ENCODE measurements at regions not wholly inside any gene's neighbourhood (a gene's known extent, or its start where the extent isn't known, plus 50 kb on each side); places are given as distances from the start of the nearest gene placed in this dataset.

DNA sequence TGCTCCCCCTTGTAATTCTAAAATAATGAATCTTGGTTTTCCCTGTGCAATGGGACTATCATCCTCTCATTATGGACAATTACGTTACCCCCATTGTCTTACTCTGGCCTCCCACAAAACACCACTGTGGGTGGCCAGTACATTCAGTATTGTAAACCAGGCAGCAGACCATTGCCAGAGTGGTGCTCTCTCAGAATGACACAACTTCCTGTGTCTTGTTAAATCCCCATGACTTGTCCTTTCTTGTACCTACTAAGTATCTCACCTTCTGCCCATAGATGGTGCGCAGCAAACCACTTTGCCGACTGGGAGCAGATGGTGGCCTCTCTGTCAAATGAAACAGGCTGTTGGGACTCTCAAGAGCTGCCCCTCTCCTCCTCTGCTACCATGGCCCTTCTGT is 287.1 kb upstream of the RAG2 start:
- Histone ChIP-seq H3K4me3 (no peak overlapping the region), H3K36me3 (ENCODE audit: low read depth) (no peaks in the 10 kb centered on the region), H3K9me3 (no peaks in the 10 kb centered on the region), H3K4me1 (ENCODE audit: low read depth) (no peaks in the 10 kb centered on the region)
- no peak for DNase-seq
- TF ChIP-seq, protein P1, sequence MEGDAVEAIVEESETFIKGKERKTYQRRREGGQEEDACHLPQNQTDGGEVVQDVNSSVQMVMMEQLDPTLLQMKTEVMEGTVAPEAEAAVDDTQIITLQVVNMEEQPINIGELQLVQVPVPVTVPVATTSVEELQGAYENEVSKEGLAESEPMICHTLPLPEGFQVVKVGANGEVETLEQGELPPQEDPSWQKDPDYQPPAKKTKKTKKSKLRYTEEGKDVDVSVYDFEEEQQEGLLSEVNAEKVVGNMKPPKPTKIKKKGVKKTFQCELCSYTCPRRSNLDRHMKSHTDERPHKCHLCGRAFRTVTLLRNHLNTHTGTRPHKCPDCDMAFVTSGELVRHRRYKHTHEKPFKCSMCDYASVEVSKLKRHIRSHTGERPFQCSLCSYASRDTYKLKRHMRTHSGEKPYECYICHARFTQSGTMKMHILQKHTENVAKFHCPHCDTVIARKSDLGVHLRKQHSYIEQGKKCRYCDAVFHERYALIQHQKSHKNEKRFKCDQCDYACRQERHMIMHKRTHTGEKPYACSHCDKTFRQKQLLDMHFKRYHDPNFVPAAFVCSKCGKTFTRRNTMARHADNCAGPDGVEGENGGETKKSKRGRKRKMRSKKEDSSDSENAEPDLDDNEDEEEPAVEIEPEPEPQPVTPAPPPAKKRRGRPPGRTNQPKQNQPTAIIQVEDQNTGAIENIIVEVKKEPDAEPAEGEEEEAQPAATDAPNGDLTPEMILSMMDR (IDR thresholded peaks at IDR 0.05): no peak
- ATAC-seq: no peak
- intact Hi-C loops (cut with DNase I, micrococcal nuclease): no loop called here

DNA sequence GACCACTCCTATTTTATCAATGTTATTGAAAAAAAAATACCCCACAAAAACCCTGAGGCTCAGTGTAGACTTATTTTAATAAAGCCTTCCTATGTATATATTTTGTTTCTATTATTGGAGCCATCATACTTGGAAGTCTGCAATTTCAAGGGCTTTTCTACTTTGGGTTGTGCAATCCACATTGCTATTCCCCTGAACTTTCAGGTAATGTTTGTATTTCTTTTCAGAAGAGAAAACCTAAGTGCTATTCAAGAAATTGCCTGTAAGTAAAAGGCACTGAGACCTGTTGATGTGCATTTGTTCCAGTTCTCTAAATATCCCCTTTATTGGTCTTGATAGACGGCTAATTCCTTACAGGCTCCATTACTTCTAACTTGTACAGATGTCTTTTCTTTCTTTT is 280.7 kb upstream of the RAG2 start:
- H3K36me3 ChIP-seq (ENCODE audit: low read depth): no peaks in the 10 kb centered on the region
- no peak for ATAC-seq
- no peak for DNase-seq
- TF ChIP-seq, protein P1 (IDR thresholded peaks at IDR 0.05): no peak
- intact Hi-C loops (cut with DNase I, micrococcal nuclease): no loop called here
- H3K4me3 ChIP-seq: no peak overlapping the region
- no peaks in the 10 kb centered on the region for H3K4me1 ChIP-seq (ENCODE audit: low read depth)
- H3K9me3 ChIP-seq: no peaks in the 10 kb centered on the region

DNA sequence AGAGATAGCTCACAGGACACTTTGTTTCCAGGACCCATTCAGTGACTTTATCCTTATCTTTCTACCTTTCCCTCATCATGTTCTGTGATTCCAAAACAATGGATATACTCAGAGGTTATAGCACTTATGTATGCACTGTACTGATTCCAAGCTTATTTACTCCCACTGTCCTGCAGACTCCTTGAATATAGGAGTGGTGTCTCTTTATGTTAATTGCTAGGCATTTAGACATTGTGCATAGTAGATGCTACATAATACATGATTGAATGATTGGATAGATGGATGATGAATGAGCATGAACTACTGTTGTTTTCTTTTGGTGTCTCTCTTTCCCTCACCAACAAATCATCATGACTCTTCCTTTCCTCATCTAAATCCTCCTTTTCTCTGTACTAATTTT is 279.1 kb upstream of the RAG2 start:
- intact Hi-C loops (cut with DNase I, micrococcal nuclease): no loop called here
- H3K9me3 ChIP-seq: no peaks in the 10 kb centered on the region
- no peak for ATAC-seq
- H3K4me1 ChIP-seq (ENCODE audit: low read depth): no peaks in the 10 kb centered on the region
- H3K36me3 ChIP-seq (ENCODE audit: low read depth): no peaks in the 10 kb centered on the region
- TF ChIP-seq, protein P1 (IDR thresholded peaks at IDR 0.05): no peak
- no peak overlapping the region for H3K4me3 ChIP-seq
- no peak for DNase-seq

DNA sequence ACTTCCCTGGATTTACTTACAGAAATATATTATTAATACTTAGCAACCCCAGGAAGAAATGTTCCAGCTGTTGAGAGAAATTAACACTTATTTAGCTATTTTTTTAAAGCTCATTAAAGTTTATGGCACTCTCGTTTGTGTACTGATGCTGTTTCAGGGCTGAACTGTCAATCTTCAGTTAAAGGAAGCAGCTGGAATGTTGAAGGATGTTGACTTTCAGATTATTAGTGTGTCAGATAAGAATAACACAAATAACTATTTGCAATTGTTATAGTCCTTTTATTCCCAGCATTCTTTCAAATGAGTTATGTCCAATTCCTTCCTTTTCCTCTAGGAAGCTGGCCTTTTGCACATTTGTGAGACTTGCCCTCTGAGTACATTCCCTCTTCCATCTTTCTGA is 278.2 kb upstream of the RAG2 start:
- no peak for DNase-seq
- H3K36me3 ChIP-seq (ENCODE audit: low read depth): no peaks in the 10 kb centered on the region
- no peaks in the 10 kb centered on the region for H3K4me1 ChIP-seq (ENCODE audit: low read depth)
- no peaks in the 10 kb centered on the region for H3K9me3 ChIP-seq
- H3K4me3 ChIP-seq: no peak overlapping the region
- TF ChIP-seq, protein P1 (IDR thresholded peaks at IDR 0.05): no peak
- intact Hi-C loops (cut with DNase I, micrococcal nuclease): no loop called here
- ATAC-seq: no peak

DNA sequence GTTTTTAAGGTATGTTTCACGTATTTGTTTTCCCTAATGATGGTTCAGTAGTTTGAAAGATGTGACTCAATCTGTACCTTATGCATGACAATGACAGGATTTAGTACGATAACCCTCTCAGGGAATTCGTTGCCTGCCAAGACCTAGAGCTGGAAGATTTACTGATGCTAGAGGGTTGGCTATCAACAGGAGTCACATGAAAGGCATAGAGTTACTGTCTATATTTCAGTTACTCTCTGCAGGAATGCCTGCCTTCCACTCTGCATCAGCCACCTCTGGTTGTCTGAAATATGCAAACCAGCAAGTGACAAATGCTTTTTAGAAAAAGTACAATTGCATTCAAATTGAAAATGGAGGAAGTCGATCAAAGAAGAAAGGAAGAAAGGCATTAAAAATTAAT is 276.3 kb upstream of the RAG2 start:
- TF ChIP-seq, protein P1 (IDR thresholded peaks at IDR 0.05): no peak
- intact Hi-C loops (cut with DNase I, micrococcal nuclease): no loop called here
- H3K9me3 ChIP-seq: no peaks in the 10 kb centered on the region
- no peak overlapping the region for H3K4me3 ChIP-seq
- no peak for DNase-seq
- no peak for ATAC-seq
- H3K36me3 ChIP-seq (ENCODE audit: low read depth): no peaks in the 10 kb centered on the region
- H3K4me1 ChIP-seq (ENCODE audit: low read depth): no peaks in the 10 kb centered on the region

DNA sequence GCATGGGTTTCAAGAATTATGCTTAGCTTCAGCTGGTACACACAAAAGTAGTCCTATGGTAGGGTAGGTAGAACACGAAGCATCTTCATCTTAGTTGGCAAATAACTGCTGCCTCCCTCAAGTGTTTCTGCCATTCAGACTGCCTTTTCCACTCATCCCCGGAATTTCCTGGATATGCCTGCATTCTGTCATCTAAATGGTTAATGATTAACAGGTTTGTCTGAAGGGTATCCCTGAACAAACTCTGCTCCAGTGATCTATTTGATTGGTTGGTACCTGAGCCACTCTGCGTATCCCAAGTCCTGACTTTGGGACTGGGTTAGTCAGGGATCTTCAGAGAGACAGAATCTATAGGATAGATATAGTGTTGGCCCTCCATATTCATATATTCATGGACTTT is 272.3 kb upstream of the RAG2 start:
- Histone ChIP-seq H3K9me3 (no peaks in the 10 kb centered on the region), H3K36me3 (ENCODE audit: low read depth) (no peaks in the 10 kb centered on the region), H3K4me3 (no peak overlapping the region), H3K4me1 (ENCODE audit: low read depth) (no peaks in the 10 kb centered on the region)
- DNase-seq (no peak), ATAC-seq (no peak)
- TF ChIP-seq, protein P1 (IDR thresholded peaks at IDR 0.05): no peak
- intact Hi-C loops (cut with DNase I, micrococcal nuclease): no loop called here

All from mucosa of descending colon (tissue), 3 donors.